ENCODE measurements at regions not wholly inside any gene's neighbourhood (a gene's known extent, or its start where the extent isn't known, plus 50 kb on each side); places are given as distances from the start of the nearest gene placed in this dataset.
"Not testable (repeated sequence)": the region's sequence is repeated elsewhere in the genome, so short reads cannot be mapped to it uniquely, and the experiment has no call there.

DNA sequence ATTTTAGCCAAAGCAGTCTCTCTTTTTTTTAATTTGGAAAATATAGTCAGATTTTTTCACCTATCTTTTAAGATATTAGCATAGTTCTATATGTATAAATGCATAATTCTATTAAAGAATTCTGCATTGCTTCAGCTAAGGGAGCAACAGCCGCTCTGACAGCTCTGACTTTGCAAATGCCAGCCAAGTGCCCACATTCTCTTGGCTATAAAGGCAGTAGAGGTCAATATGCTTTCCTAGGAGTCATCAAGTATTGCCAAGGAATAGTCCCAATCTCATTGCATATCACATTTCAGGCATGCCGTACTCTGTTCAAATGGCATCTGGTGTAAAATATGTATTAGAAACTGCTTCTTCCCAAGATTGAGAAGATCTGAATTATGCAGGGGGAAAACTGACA, 161.4 kb downstream of the RPLP1 start:
- FAIRE-seq (no peak), DNase-seq (ENCODE audit: insufficient read length, low spot score) (no peak)
- TF ChIP-seq, protein P1, sequence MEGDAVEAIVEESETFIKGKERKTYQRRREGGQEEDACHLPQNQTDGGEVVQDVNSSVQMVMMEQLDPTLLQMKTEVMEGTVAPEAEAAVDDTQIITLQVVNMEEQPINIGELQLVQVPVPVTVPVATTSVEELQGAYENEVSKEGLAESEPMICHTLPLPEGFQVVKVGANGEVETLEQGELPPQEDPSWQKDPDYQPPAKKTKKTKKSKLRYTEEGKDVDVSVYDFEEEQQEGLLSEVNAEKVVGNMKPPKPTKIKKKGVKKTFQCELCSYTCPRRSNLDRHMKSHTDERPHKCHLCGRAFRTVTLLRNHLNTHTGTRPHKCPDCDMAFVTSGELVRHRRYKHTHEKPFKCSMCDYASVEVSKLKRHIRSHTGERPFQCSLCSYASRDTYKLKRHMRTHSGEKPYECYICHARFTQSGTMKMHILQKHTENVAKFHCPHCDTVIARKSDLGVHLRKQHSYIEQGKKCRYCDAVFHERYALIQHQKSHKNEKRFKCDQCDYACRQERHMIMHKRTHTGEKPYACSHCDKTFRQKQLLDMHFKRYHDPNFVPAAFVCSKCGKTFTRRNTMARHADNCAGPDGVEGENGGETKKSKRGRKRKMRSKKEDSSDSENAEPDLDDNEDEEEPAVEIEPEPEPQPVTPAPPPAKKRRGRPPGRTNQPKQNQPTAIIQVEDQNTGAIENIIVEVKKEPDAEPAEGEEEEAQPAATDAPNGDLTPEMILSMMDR (IDR thresholded peaks at IDR 0.05; ENCODE audit: insufficient read depth, missing control alignments), result no peak

DNA sequence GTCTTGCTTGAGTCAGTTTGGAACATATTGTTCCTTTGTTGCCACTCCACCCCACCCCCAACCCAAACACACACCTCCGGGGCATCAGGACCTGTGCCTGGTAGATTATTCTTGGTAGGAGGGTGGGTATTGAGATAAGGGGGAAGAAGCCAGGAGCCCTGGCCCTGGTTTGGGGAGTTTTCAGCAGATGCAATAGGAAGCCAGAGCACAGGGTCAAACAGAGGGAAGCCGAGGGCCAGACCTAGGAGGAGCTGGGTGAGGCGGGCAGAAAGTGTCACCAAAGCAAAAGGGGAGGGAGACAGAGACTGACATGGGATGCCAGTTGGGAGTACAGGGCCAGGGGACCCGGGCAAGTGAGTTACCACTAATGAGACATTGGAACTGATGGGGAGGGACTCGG, 163.1 kb downstream of the RPLP1 start:
- TF ChIP-seq, protein P1 (IDR thresholded peaks at IDR 0.05; ENCODE audit: insufficient read depth, missing control alignments), result no peak
- DNase-seq (ENCODE audit: insufficient read length, low spot score) (no peak), FAIRE-seq (no peak)

DNA sequence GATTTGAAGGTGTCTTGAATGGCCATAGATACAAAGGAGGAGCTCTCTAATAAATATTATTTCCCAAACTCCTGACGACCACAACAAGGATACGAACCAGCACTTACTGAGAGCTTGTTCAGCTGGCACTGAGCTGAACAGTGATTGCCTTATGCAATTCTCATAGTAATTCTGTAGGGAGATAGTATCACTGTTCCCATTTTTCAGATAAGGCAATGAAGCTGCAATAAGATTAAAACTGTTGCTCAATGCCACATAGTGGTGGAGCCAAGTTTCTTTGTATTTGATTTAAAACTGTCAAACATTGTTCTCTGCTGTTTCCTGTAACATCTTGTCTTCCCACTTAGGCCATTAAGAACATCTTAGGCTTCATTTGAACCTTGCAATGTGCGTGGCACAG, 163.9 kb downstream of the RPLP1 start:
- FAIRE-seq (no peak), DNase-seq (ENCODE audit: insufficient read length, low spot score) (no peak)
- TF ChIP-seq, protein P1 (IDR thresholded peaks at IDR 0.05; ENCODE audit: insufficient read depth, missing control alignments), result no peak

DNA sequence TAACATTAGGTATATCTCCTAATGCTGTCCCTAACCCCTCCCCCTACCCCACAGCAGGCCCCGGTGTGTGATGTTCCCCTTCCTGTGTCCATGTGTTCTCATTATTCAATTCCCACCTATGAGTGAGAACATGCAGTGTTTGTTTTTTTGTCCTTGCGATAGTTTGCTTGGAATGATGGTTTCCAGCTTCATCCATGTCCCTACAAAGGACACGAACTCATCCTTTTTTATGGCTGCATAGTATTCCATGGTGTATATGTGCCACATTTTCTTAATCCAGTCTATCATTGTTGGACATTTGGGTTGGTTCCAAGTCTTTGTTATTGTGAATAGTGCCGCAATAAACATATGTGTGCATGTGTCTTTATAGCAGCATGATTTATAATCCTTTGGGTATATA, 164.5 kb downstream of the RPLP1 start:
- not testable (repeated sequence) for DNase-seq (ENCODE audit: insufficient read length, low spot score); FAIRE-seq

DNA sequence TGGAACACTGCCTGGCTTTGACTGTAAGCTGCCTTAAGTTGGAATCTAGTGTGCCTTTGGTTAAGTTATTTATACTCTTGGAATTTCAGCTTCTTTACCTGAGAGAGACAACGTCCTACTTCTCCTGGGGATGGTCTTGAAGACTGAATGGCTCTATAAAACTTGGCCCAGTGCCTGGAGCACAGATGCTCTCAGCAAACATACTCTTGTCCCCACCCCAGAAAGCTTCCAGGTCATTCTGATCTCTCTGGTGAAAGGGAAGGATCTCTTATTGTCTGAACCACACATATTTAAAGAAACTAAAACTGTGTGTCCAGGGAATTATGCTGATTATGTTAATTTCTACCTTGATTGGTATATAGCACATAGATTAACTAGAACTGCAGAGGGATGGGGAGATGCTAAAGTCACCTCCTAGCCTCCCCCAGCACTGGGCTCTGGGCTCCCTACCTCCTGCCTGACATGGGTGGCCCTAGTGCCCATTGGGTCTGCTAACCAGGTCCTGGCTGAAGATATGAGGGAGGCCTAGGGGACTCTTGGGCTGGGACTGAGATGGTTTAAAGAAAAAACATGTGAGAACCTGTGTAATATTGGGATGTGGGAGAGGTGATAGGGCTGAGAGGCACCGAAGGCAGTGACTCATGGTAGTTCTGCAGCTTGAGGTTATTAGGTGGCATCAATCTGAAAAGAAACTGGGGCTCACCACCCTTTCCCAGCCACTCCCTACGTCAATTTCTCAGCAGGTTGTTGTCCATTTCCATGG, 171.0 kb downstream of the RPLP1 start:
- TF ChIP-seq, protein P1 (IDR thresholded peaks at IDR 0.05; ENCODE audit: insufficient read depth, missing control alignments), result no peak
- DNase-seq (ENCODE audit: insufficient read length, low spot score) (no peak), FAIRE-seq (no peak)

DNA sequence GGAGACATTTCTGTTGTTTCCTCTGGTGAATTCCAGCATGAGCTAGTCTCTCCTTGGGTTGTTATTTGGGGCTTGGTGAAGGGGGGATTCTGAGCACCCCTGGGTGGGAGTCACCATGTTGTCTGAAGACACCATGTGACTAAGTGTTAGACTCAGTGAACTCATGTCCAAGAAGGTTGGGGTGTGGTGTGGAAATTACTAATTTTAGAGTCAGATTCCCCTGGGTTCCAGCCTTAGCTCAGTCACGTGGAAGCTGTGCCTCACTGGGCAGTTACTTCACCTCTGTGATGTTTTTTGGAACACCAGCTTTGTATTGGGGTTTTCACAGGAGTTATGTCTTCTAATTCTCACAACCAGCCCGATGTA, 171.5 kb downstream of the RPLP1 start:
- FAIRE-seq (no peak), DNase-seq (ENCODE audit: insufficient read length, low spot score) (no peak)
- TF ChIP-seq, protein P1 (IDR thresholded peaks at IDR 0.05; ENCODE audit: insufficient read depth, missing control alignments), result no peak

DNA sequence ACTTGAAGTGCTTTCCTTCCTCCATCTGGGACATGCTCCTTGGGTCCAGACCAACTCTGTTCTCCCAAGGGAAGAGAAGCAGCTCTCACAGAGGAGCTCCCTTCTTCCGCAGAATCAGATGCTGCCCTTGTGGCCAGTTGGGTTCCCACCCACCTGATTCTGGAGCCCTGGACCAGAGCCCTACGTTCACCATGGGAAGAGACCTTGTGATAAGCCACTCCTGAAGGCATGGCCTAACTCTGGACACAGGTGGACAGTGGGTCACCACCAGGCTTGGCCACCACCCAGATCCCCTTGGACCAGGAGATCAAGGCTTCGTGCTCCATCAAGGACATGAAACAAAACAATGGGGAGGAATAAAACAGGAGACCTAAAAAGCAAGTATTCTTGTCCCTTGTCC, 172.2 kb downstream of the RPLP1 start:
- TF ChIP-seq, protein P1 (IDR thresholded peaks at IDR 0.05; ENCODE audit: insufficient read depth, missing control alignments), result no peak
- FAIRE-seq, result no peak
- no peak for DNase-seq (ENCODE audit: insufficient read length, low spot score)

DNA sequence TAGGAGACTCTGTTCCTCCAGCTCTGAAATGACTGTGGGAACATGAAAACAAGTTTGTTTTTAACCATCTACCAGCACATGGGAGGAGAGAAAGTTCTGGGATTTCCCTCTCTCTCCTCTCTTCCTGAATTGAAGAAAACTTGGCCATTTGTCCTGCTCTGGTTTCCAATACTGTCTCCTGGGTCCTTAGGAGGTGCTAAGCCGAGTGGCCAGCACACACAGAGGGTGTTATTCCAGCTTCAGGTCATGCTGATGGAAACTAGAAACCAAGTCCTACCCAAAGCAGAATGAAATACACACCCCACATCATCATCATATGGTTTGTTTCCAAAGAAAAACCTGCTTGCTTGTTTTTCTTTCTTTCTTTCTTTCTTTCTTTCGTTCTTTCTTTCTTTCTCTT, 172.7 kb downstream of the RPLP1 start:
- FAIRE-seq (no peak), DNase-seq (ENCODE audit: insufficient read length, low spot score) (no peak)
- TF ChIP-seq, protein P1 (IDR thresholded peaks at IDR 0.05; ENCODE audit: insufficient read depth, missing control alignments), result no peak

Measured in D721Med (cell line).